Nephron progenitor cell (in vitro differentiated cells): ENCODE measurements at regions not wholly inside any gene's neighbourhood (a gene's known extent, or its start where the extent isn't known, plus 50 kb on each side); places are given as distances from the start of the nearest gene placed in this dataset.
"Not testable (repeated sequence)": the region's sequence is repeated elsewhere in the genome, so short reads cannot be mapped to it uniquely, and the experiment has no call there.

ENCODE experiments used
- DNase-seq: peaks from one replicate; pipeline ENCODE4 v3.0.0; 2021
- H3K27ac Mint-ChIP-seq: 2 replicates; pipeline ENCODE4 v1.8.0; 2021; ENCODE audit warnings: mild to moderate bottlenecking, moderate library complexity, mixed read lengths
- H3K27me3 Mint-ChIP-seq: 2 replicates; pipeline ENCODE4 v1.8.0; 2021; ENCODE audit warnings: mild to moderate bottlenecking, low read depth, mixed read lengths; ENCODE audit not compliant: poor library complexity
- H3K36me3 Mint-ChIP-seq: 2 replicates; pipeline ENCODE4 v1.8.0; 2021; ENCODE audit warnings: low read depth, mixed read lengths
- H3K4me1 Mint-ChIP-seq: 2 replicates; pipeline ENCODE4 v1.8.0; 2021; ENCODE audit warnings: mixed read lengths
- H3K4me3 Mint-ChIP-seq: 2 replicates; pipeline ENCODE4 v1.8.0; 2021; ENCODE audit warnings: mild to moderate bottlenecking, moderate library complexity, mixed read lengths
- H3K9me3 Mint-ChIP-seq: 2 replicates; pipeline ENCODE4 v1.8.0; 2021; ENCODE audit warnings: mild to moderate bottlenecking, moderate library complexity, mixed read lengths

DNA sequence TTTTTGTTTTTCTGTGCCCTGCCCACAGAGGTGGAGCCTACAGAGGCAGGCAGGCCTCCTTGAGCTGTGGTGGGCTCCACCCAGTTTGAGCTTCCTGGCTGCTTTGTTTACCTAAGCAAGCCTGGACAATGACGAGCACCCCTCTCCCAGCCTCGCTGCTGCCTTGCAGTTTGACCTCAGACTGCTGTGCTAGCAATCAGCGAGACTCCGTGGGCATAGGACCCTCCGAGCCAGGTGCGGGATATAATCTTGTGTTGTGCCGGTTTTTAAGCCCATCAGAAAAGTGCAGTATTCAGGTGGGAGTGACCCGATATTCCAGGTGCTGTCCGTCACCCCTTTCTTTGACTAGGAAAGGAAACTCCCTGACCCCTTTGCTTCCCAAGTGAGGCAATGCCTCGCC, 786.1 kb downstream of the OR4C45 start:
- not testable (repeated sequence) for H3K4me3 Mint-ChIP-seq, H3K4me1 Mint-ChIP-seq, DNase-seq, H3K27ac Mint-ChIP-seq, H3K36me3 Mint-ChIP-seq, H3K27me3 Mint-ChIP-seq
- peaks cover 55% of the 10 kb centered on the region for H3K9me3 Mint-ChIP-seq
